ENCODE measurements at regions not wholly inside any gene's neighbourhood (a gene's known extent, or its start where the extent isn't known, plus 50 kb on each side); places are given as distances from the start of the nearest gene placed in this dataset.

DNA sequence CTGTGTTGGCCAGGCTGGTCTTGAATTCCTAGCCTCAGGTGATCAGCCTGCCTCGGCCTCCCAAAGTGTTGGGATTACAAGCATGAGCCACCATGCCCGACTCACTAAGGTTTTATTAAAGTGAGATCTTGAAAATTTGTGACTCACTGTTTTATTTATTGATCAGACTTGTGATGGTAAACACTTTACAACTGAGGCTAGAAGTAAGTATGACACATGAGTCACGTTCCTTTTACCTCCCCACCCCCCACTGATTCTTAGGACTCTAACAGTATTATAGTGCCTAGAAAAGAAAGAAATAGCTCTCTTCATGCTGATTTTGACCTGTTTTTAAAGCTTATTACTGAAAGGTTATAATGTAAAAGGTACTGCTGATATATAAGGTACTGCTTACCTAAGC, 160.6 kb downstream of the TANC2 start:
- no peak for DNase-seq (ENCODE audit: low read depth, low spot score)

DNA sequence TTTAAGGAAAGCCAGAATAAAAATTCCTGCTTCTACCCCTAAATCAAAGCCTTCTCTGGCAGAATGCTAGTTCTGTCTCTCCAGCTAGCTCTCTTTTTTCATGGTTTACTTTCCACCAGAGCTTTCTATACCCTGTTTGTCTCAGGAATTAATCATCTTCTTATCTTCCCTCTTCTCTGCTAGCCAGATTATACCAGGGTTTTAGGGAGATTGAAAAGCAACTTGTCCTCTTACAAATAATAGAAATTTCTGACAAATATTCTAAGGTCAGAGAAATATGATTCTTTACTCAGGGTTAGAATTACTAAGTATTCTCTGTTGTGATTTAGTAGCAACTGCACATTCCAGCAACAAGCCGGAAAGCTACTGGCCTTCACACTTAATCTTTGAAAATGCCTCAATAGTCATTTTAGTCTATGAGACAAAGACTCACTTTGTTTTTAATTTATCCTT, 166.4 kb downstream of the TANC2 start:
- DNase-seq (ENCODE audit: low read depth, low spot score), result no peak

DNA sequence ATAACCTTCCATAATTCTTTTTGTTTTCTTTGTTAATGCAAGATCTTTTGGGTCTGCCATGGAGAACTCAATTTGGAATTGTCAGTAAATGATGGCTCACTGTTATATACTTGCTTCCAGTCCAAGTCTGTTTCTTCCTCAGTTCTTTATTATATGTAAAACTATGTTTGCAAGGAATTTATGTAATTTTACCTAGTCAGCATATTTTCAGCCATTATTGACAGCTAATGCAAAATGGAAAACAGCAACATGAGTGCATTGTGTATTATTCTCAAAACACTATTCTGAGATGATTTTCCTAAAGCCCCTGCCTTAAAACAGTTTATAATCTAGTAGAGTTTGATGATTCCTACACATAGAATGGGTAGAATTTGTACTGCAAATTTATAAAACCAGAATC, 167.5 kb downstream of the TANC2 start:
- no peak for DNase-seq (ENCODE audit: low read depth, low spot score)

DNA sequence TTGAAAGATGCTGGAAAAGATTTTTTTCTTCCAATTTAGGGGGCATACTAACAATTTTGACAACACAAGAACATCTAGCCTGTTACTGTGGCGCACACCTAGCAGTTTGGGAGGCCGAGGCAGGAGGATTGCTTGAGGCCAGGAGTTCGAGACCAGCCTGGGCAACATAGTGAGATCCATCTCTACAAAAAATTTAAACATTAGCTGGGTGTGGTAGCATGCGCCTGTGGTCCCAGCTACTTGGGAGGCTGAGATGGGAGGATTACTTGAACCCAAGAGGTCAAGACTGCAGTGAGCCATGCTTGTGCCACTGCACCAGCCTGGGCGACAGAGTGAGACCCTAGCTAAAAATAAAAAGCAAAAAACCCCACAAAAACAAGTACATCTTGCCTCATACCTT, 168.8 kb downstream of the TANC2 start:
- DNase-seq (ENCODE audit: low read depth, low spot score), result no peak

DNA sequence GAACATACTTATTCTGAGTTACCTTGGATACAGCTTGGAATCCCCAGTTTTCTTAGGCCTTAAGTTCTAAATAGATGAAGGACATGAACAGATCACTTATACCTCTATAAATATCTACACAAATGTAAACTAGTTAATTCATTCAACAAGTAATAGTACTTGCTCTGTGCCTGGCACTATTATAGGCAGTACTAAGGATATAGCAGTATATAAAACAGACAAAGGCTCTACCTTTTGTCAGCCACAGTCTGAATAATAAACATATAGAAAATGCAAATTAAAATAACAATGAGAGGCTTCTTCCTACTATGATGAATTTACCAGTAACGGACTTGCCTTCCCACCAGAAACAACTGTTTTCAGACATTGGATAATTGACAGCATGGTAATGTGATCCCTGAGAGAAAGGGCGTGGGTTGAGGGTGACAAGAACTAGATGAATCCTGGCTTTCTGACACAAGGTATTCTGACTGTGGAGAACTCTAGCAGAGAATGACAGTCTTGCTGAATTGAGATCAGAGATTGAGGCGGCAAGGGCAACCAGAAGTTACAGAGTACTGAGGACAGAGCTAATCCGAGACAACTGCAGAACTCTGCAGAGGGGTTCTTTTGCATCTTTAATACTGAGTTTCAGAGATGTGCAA, 170.5 kb downstream of the TANC2 start:
- DNase-seq (ENCODE audit: low read depth, low spot score), result no peak

DNA sequence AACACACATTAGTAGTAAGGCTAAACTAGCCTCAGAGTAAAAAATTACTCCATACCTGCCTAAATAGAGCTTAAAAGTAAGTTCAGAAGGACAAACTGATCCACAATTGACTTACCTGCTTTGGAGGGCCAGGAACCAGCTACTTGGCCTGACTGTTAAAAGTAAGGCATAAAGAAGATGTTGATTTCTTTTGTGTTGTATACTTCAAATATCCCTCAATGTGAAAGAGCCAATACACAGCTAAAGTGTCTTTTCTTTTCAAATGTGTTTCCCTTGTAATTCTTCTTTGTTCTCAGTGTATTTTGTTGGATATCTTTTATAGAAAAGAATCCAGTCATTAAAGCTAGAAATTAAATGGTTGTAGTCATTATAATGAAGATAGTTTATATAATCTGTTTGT, 171.1 kb downstream of the TANC2 start:
- no peak for DNase-seq (ENCODE audit: low read depth, low spot score)

DNA sequence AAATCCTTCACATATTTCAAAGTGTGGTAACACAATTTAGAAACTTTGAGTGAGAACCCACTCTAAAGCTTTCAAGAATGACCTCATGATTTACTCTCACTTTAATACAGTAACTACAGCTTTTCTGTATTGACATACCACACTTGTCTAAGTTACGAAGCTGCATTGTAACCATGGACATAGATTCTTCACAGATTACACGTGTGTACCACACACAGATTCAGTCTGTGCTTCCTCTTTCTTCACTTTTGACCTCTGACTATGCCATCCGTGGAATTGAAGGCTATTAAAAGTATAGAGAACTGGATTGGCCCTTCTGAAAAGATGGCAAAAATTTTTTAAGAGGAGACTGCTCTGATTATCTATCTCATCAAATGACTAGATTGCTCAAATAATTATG, 172.7 kb downstream of the TANC2 start:
- DNase-seq (ENCODE audit: low read depth, low spot score), result no peak

DNA sequence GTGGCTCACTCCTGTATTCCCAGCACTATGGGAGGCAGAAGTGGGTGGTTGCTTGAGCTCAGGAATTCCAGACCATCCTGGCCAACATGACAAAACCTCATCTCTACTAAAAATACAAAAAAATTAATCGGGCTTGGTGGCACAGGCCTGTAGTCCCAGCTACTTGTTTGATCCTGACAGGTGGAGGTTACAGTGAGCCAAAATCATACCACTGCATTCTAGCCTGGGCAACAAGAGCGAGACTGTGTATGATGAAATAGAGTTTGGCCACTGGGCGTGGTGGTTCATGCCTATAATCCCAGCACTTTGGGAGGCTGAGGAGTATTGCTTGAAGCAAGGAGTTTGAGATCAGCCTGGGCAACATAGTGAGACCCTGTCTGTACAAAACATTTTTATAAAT, 173.3 kb downstream of the TANC2 start:
- no peak for DNase-seq (ENCODE audit: low read depth, low spot score)

DNA sequence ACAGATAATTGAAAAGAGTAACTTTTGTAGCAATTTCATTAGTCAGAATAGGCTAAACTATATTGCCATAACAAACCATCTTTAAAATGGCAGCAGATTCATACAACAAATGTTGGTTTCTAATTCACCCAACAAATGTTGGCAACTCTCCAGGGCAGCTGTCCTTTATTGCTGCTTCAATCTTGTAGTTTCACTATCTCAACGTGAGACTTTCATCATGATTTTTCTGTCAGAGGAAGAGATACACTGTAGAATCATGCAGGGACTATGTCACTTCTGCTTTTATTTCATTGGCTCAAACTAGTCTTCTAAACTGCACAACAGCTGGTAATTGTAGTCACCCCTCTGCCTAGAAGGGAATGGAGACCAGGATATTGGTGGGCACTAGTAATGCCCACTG, 174.2 kb downstream of the TANC2 start:
- DNase-seq (ENCODE audit: low read depth, low spot score), result no peak

DNA sequence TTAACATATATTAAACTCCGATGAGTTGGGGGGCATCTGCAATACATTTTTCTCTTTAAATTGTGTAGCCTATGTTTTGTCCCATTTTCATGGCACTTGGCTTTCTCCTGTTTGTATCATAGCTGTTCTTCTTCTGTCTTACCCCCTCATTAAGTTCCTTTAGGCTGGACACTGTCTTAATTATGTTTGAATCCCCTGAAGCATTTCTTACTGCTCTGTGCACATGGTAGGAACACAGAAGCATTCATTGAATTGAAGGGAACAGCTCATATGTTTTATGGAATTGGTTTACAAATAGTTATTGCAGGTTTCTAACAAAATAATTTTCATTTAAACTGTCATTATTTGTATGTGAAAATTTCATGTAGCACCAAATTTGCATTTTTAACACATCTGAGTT, 176.8 kb downstream of the TANC2 start:
- DNase-seq (ENCODE audit: low read depth, low spot score), result no peak

DNA sequence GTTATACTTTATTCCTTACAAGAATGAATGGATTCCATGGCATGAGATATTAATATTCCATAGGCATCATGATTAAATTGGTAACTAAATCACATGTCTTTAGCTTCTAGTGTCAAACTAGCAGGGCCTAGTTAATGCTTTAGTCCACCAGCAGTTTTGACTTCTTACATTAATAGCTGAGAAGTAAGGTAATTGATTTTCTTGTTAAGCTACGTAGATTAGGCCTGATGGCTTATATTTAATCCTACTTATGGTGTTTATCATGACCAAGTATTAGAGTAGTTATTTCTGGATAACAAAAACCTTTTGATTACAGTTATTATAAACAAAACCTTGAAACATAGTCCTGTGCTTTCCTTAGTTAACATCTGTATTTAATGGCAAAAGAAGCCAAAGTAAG, 184.5 kb downstream of the TANC2 start:
- DNase-seq (ENCODE audit: low read depth, low spot score), result no peak

DNA sequence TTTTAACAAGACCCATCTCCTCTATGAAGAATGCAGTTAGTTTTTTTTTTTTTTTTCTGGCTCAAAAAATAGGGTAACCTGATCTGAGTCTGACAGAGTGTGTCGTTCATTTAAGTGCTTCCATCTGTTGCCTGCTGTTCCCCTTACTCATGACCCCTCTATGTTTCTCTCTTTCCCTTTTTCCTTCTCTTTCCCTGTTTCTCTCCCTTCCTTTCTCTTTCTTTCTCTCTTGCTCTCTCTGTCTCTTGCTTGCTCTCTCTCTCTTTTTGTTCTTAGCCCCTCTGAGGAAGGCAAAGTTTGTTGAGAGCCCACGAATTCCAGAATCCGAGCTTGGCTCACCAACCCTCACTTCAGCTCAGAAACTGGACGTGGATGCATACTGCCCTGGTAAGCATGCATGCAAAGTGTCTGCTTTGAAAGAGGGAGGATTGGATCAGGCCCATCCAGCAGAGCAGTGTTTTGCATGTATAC, 185.0 kb downstream of the TANC2 start:
- peak; percentile 38 for DNase-seq (ENCODE audit: low read depth, low spot score)

DNA sequence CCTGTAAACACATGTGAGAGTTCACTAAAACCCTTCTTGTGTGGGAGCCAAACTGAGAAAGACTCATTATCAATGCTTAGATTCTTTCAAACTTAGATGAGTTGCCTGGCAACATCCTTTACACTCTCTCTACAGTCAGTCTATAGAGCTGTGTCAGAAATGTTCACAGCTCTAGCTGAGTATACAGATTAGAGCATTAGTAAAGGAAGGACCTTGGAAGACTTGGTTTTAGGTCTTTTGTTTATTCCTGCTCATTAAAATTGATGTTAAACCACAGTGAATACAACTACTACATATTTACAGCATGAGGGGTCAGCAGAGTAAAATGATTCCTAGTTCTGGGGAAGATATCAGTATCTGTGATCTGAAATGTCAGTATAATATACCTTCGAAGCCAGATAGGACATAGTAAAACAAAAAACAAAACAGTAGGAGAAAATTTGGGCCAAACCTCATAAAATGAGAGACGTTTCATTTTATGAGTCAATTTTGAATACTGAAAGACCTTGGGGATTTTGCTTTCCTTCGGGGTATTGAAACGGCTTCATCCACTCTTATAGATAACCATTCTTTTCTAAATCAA, 186.0 kb downstream of the TANC2 start:
- DNase-seq (ENCODE audit: low read depth, low spot score), result peak; percentile 60

DNA sequence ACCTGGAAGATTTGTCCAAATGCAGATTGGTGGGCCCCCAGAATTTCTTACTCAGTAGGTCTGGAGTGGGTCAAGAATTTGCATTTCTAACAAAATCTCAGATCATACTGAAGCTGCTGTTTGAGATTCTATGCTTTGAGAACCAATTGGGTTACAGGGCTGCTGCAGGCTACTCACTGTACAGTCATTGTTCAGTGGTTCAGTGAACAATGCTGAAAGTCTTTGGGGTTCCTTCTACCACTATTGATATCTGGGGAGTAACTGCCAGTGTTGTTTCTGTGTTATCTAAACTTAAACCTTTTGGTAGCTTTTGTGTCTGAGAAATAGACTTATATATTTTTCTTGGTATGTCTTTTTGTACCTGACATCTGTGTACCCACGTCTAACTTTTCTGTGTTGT, 187.5 kb downstream of the TANC2 start:
- no peak for DNase-seq (ENCODE audit: low read depth, low spot score)

DNA sequence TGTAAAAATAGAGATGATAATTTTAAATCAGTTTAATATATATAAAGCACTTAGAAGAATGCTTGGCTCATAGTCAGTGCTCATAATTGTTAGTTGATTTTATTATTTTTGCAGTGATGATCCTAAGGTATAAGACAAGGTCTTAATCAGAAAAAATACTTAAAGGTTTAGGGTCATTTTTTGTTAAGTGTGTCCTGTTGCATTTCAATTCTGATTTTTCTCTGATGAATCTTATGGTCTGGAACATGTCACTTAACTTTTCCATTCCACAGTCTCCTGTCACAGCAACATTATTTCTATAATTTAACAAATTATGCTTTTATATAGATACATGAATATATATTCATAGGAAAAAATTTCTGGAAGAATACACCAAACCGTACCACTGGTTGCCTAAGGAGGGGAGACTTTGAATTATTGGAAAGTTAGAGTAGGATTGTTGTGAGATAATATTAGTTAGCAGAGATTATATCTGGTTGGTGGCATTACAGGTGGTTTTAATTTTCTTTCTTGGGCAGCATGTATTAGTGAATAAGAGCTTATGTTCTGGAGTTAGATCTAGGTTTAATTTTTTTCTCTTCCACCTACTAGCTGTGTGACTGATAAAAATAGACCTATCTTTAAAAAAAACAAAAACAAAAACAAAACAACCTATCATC, 188.7 kb downstream of the TANC2 start:
- no peak for DNase-seq (ENCODE audit: low read depth, low spot score)

DNA sequence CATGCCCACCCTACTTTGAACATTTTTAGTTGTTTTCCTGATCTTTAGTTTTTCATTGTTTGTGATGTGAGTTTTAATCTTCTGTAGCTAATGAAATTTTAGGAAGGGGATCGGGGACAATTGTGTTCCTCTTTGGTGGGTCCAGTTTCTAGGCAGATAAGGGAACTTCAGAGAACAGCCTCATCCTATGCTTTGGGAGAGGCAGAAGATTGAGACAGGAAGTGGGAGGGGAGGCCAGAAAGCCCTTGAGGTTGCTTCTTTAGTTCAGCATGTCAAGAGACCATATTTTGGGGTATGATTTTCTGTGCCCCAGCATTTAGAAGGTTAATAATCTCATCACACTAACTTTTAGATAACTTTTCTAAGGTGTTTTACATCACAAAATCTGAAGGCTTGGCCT, 191.0 kb downstream of the TANC2 start:
- no peak for DNase-seq (ENCODE audit: low read depth, low spot score)

DNA sequence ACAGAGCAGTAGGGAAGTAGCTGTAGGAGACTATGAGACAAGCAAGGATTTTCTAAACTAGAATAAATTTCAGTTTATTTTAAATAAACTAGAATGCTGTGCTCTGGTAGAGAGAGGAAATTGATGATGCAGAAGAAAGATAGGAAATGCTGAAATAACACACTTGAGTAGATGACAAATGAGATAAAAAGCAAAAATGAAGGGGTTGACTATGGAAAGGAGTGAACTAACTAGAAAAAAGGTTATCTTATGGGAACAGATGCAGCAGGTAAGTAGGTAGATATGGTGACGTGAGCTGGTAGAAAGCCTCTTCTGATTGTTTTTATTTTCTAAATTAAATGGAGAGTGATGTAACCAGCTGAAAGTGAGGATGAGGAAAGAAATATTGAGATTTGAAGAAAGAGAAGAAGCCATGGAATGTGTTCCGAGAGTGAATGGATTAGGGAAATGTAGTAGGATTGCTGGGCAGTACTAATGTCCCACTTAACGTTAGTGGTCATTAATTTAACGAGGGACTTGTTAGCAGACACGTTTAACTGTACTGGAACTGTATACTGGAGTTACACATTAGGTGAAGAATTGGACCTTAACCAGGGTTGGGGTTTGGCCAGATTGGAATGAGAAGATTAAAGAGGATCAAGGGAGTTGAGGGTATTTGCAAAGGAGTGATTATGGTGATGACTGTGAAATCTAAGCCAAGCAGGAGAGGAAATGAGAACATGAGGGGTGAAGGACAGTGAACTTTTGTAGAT, 196.5 kb downstream of the TANC2 start:
- DNase-seq (ENCODE audit: low read depth, low spot score), result no peak

DNA sequence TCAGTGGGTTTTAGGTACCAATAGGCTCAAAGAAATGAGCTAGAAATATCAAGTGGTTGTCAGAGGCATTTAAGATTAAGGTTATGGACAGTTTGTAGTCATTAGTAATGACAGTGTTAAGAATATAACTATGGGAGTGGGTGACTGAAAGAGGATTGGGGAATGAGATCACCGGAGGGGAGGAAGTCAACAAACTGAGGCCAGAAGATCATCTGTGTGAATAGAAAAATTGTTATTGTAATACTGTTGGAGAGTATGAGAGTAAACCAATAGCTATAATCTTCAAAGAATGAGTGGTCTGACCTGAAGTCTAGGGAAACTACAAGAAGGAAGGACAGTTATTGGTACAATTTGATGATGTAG, 197.1 kb downstream of the TANC2 start:
- DNase-seq (ENCODE audit: low read depth, low spot score), result no peak

DNA sequence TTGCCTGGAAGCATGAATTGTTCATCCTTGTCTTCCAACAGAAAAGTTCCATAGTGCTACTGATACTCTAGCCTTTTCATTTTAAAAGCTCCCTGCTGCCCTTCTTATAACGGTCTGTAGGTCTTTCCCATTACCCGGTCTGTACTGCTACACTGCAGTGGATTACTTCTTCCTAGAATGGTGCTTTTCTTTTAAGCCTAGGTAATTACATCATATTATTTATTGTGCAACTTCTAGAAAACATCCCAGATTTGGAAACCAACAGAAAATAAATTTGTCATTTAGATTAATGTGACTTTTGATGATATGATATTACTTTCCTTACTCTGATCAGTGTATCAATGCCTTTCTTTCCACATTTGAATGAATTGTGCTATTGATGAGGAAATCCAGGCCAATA, 199.4 kb downstream of the TANC2 start:
- DNase-seq (ENCODE audit: low read depth, low spot score), result no peak

DNA sequence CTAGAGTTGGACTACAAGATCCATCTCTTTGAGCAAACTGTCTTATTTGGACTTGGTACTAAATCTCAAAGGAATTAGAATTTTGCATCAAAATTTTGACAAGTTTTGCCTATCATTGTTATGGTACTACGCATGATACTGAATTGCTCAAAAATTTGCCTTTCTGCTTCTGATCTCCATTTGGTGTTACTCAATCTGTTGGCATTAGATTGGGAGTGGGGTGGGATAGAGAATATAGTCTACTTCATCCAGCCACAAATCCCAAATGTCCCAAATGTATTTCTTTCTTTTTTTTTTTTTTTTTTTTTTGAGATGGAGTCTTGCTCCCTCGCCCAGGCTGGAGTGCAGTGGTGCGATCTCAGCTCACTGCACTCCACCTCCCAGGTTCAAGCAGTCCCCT, 204.8 kb downstream of the TANC2 start:
- no peak for DNase-seq (ENCODE audit: low read depth, low spot score)

DNA sequence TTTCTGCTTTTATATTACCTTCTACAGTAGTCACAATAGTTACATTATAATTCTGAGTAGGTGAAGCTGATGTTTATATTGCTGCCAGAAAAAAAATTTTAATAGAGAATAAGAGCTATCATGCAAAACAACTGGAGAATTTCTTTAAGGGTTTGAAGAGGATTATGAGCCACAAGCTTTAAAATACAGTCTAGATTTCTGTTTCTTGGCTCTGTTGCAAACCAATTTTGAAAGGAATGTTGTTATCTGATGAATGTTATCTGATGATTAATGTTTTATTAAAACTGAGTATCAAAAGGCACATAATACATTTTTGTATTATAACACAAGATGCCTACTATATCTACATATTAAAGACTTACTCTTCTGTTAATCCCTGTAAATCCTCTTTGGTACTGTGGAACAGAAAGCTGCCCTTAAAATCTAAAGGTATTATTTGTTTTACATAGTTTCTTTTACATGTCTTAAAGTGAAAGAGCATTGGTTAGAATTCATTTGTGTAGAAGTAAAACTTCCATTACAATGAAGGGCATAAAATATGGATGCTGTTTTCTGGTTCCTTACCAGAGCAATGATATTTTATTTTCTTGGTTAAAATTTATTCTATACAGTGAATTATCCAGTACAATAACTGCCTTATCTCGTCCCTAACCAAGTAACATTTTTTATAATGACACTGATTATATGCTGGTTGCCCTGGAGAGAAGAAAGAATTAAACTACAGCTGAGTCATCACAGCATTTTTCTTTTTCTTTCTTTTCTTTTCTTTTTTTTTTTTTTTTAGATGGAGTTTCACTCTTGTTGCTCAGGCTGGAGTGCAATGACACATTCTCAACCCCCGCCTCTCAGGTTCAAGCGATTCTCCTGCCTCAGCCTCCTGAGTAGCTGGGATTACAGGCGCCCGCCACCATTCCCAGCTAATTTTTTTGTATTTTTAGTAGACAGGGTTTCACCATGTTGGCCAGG, 205.7 kb downstream of the TANC2 start:
- peak; percentile 62 for DNase-seq (ENCODE audit: low read depth, low spot score)

All from astrocyte of the hippocampus (primary cell).